ENCODE measurements at regions not wholly inside any gene's neighbourhood (a gene's known extent, or its start where the extent isn't known, plus 50 kb on each side); places are given as distances from the start of the nearest gene placed in this dataset.

- no peak for TF ChIP-seq CTCF (IDR thresholded peaks at IDR 0.05; ENCODE audit: low read depth, low read length)
- no peak for DNase-seq (ENCODE audit: extremely low read depth, low read depth)
These were observed 646.5 kb upstream of the GRAMD2B start for GRCh38 chr5:125776656-125777139.

- DNase-seq (ENCODE audit: extremely low read depth, low read depth): no peak
- TF ChIP-seq CTCF (IDR thresholded peaks at IDR 0.05; ENCODE audit: low read depth, low read length): no peak
These were observed 644.4 kb upstream of the GRAMD2B start for GRCh38 chr5:125778791-125779190.

- DNase-seq (ENCODE audit: extremely low read depth, low read depth): no peak
- no peak for TF ChIP-seq CTCF (IDR thresholded peaks at IDR 0.05; ENCODE audit: low read depth, low read length)
These were observed 637.8 kb upstream of the GRAMD2B start for GRCh38 chr5:125785407-125785806.

GRCh38 chr5:125786021-125786420 lies 637.2 kb upstream of the GRAMD2B start:
- no peak for TF ChIP-seq CTCF (IDR thresholded peaks at IDR 0.05; ENCODE audit: low read depth, low read length)
- DNase-seq (ENCODE audit: extremely low read depth, low read depth): no peak

- no peak for DNase-seq (ENCODE audit: extremely low read depth, low read depth)
- no peak for TF ChIP-seq CTCF (IDR thresholded peaks at IDR 0.05; ENCODE audit: low read depth, low read length)
These were observed 629.7 kb upstream of the GRAMD2B start for GRCh38 chr5:125793470-125793869.

- no peak for DNase-seq (ENCODE audit: extremely low read depth, low read depth)
- no peak for TF ChIP-seq CTCF (IDR thresholded peaks at IDR 0.05; ENCODE audit: low read depth, low read length)
These were observed 628.3 kb upstream of the GRAMD2B start for GRCh38 chr5:125794922-125795321.

- DNase-seq (ENCODE audit: extremely low read depth, low read depth): no peak
These were observed 624.9 kb upstream of the GRAMD2B start for GRCh38 chr5:125798307-125798706.

More at GRCh38 chr5:125798307-125798706, 624.9 kb upstream of the GRAMD2B start:
- no peak for TF ChIP-seq CTCF (IDR thresholded peaks at IDR 0.05; ENCODE audit: low read depth, low read length)

Data from AG09319 (cell line).